IMR-90 (cell line): ENCODE measurements at regions not wholly inside any gene's neighbourhood (a gene's known extent, or its start where the extent isn't known, plus 50 kb on each side); places are given as distances from the start of the nearest gene placed in this dataset.
"Not testable (repeated sequence)": the region's sequence is repeated elsewhere in the genome, so short reads cannot be mapped to it uniquely, and the experiment has no call there.

Experiments used
- ATAC-seq: fragments of 200-7000 bp; cut with Tn5 transposase; 2 replicates; pipeline ENCODE4 v1.9.1; 2020; ENCODE audit warnings: low read depth, mild to moderate bottlenecking, moderate library complexity
- BruUV-seq: library from RNA; stranded (reverse); fragments of 400-500 nt; replicated peaks from 2 replicates; lab custom pipeline; 2021; lab: Mats Ljungman, UMichigan
- CTCF ChIA-PET: fragments of 300-600 bp; formaldehyde crosslinking; extraction: SDS; loops from one replicate; lab custom pipeline; 2021; ENCODE audit warnings: antibody characterized with exemption; lab: Yijun Ruan, JAX
- POLR2A ChIA-PET: fragments of 300-600 bp; sonication (Branson Sonifier 250); formaldehyde crosslinking; loops from one replicate; lab custom pipeline; 2022; ENCODE audit warnings: antibody characterized with exemption; ENCODE audit not compliant: unreplicated experiment; lab: Charles Lee
- DNase-seq: peaks from one replicate; pipeline ENCODE4 v3.0.0; 2013
- H2AFZ ChIP-seq: replicated peaks from 2 replicates; pipeline ENCODE3; 2013; ENCODE audit warnings: low read length, mild to moderate bottlenecking; ENCODE audit not compliant: poor library complexity
- H2AK5ac ChIP-seq: 2 replicates; pipeline ENCODE4 v1.6.1; 2013; ENCODE audit warnings: low read depth, low read length, inconsistent platforms
- H2AK9ac ChIP-seq: replicated peaks from 2 replicates; pipeline ENCODE3; 2013; ENCODE audit warnings: mild to moderate bottlenecking, low read depth, low read length, moderate library complexity; ENCODE audit not compliant: poor library complexity
- H2BK120ac ChIP-seq: 2 replicates; pipeline ENCODE4 v1.6.1; 2013; ENCODE audit warnings: low read depth, low read length, inconsistent platforms
- H2BK15ac ChIP-seq: 3 replicates; pipeline ENCODE4 v1.6.1; 2013; ENCODE audit warnings: low read depth, low read length, inconsistent platforms
- H2BK20ac ChIP-seq: 2 replicates; pipeline ENCODE4 v1.6.1; 2013; ENCODE audit warnings: low read depth, mild to moderate bottlenecking, inconsistent platforms, low read length, moderate library complexity
- H2BK5ac ChIP-seq: 2 replicates; pipeline ENCODE4 v1.6.1; 2013; ENCODE audit warnings: mild to moderate bottlenecking, low read depth, low read length, inconsistent platforms; ENCODE audit not compliant: poor library complexity, severe bottlenecking
- H3K14ac ChIP-seq: replicated peaks from 2 replicates; pipeline ENCODE4 v1.6.1; 2013; ENCODE audit warnings: low read depth, low read length, inconsistent platforms
- H3K18ac ChIP-seq: 2 replicates; pipeline ENCODE4 v1.6.1; 2013; ENCODE audit warnings: low read depth, low read length, control low read depth
- H3K23ac ChIP-seq: 2 replicates; pipeline ENCODE4 v1.6.1; 2013; ENCODE audit warnings: low read depth, low read length, inconsistent platforms
- H3K27ac ChIP-seq: 2 replicates; pipeline ENCODE4 v1.5.1; 2013; ENCODE audit warnings: mild to moderate bottlenecking, control low read depth, low read length; ENCODE audit not compliant: insufficient read depth
- H3K27me3 ChIP-seq: 2 replicates; pipeline ENCODE4 v1.6.1; 2013; ENCODE audit warnings: low read length; ENCODE audit not compliant: control insufficient read depth, insufficient read depth
- H3K36me3 ChIP-seq: 2 replicates; pipeline ENCODE4 v1.6.1; 2013; ENCODE audit warnings: low read length, mixed read lengths; ENCODE audit not compliant: control insufficient read depth, insufficient read depth
- H3K4ac ChIP-seq: 2 replicates; pipeline ENCODE4 v1.6.1; 2013; ENCODE audit warnings: low read depth, low read length, inconsistent platforms
- H3K4me1 ChIP-seq: 2 replicates; pipeline ENCODE4 v1.6.1; 2013; ENCODE audit warnings: low read length, mixed read lengths; ENCODE audit not compliant: control insufficient read depth, insufficient read depth
- H3K4me2 ChIP-seq: 2 replicates; pipeline ENCODE4 v1.6.1; 2013; ENCODE audit warnings: low read depth, mild to moderate bottlenecking, control low read depth, low read length, moderate library complexity
- H3K4me3 ChIP-seq: 2 replicates; pipeline ENCODE4 v1.5.1; 2013; ENCODE audit warnings: low read depth, mild to moderate bottlenecking, control low read depth, low read length, moderate library complexity; ENCODE audit not compliant: insufficient read depth
- H3K56ac ChIP-seq: 2 replicates; pipeline ENCODE4 v1.6.1; 2013; ENCODE audit warnings: low read length, inconsistent platforms; ENCODE audit not compliant: insufficient read depth; ENCODE audit errors: extremely low read depth
- H3K79me1 ChIP-seq, 2 experiments: 2 replicates each; pipeline ENCODE4 v1.6.1; 2013; ENCODE audit warnings: low read length in 2 of 2, inconsistent platforms in 1 of 2, low read depth in 1 of 2
- H3K9ac ChIP-seq: 2 replicates; pipeline ENCODE4 v1.6.1; 2013; ENCODE audit warnings: low read depth, low read length, control low read depth
- H3K9me1 ChIP-seq: 2 replicates; pipeline ENCODE4 v1.6.1; 2013; ENCODE audit warnings: low read length, inconsistent platforms; ENCODE audit not compliant: insufficient read depth
- H3K9me3 ChIP-seq: 2 replicates; pipeline ENCODE4 v1.6.1; 2013; ENCODE audit warnings: low read length; ENCODE audit not compliant: control insufficient read depth, insufficient read depth
- H4K20me1 ChIP-seq: 2 replicates; pipeline ENCODE4 v1.6.1; 2013; ENCODE audit warnings: low read length, inconsistent platforms; ENCODE audit not compliant: insufficient read depth
- H4K5ac ChIP-seq: 2 replicates; pipeline ENCODE4 v1.6.1; 2013; ENCODE audit warnings: mild to moderate bottlenecking, low read depth, low read length, control low read depth
- H4K8ac ChIP-seq, 2 experiments: 2 replicates each; pipeline ENCODE4 v1.6.1; 2013; ENCODE audit warnings: low read depth in 2 of 2, low read length in 2 of 2, control low read depth in 1 of 2, inconsistent platforms in 1 of 2
- H4K91ac ChIP-seq: 2 replicates; pipeline ENCODE4 v1.6.1; 2013; ENCODE audit warnings: low read depth, low read length, inconsistent platforms; ENCODE audit not compliant: insufficient read depth
- BHLHE40 ChIP-seq: fragments of 150-350 bp; IDR thresholded peaks from 2 replicates; pipeline ENCODE4 v1.6.1; 2016; ENCODE audit warnings: mild to moderate bottlenecking, low read depth, low read length
- CHD1 ChIP-seq: IDR thresholded peaks from 2 replicates; pipeline ENCODE4 v1.6.1; 2012; ENCODE audit warnings: low read depth, low read length, improper control_type of control experiment
- MXI1 ChIP-seq: IDR thresholded peaks from 2 replicates; pipeline ENCODE4 v1.6.1; 2012; ENCODE audit warnings: low read depth, mild to moderate bottlenecking, low read length, moderate library complexity, borderline replicate concordance
- NFE2L2 ChIP-seq: fragments of 150-350 bp; IDR thresholded peaks from 2 replicates; pipeline ENCODE4 v1.6.1; 2016; ENCODE audit warnings: low read depth, mild to moderate bottlenecking, low read length
- RCOR1 ChIP-seq: IDR thresholded peaks from 2 replicates; pipeline ENCODE4 v1.6.1; 2012; ENCODE audit warnings: mild to moderate bottlenecking, low read length, improper control_type of control experiment; ENCODE audit not compliant: insufficient replicate concordance
- RFX5 ChIP-seq: IDR thresholded peaks from 2 replicates; pipeline ENCODE4 v1.8.0; 2012; ENCODE audit warnings: low read depth, mild to moderate bottlenecking, low read length, moderate library complexity
- WGBS, 2 experiments: methylation state at CpG; one replicate each; pipeline versions ENCODE4 v1.1.5 to v1.1.7; 2013; ENCODE audit warnings: missing lambda C conversion rate in 2 of 2; ENCODE audit not compliant: insufficient read length in 1 of 2; ENCODE audit errors: extremely low coverage in 2 of 2; 5-methylcytosine and 5-hydroxymethylcytosine counted together
- dilution Hi-C: fragments of 300-500 bp; cut with HindIII; formaldehyde crosslinking; loops from one replicate; pipeline ENCODE4 v1.14.3; 2018; ENCODE audit warnings: low sequenced_read_pairs; ENCODE audit not compliant: unreplicated experiment
- in situ Hi-C: fragments of 300-500 bp; cut with MboI; formaldehyde crosslinking; loops from 3 replicates; pipeline ENCODE4 v1.14.3; 2019; ENCODE audit warnings: low sequenced_read_pairs, inconsistent platforms, mixed read lengths
- intact Hi-C: fragments of 100-400 bp; cut with micrococcal nuclease; formaldehyde crosslinking; loops from 2 replicates; pipeline ENCODE4 v1.10.0; 2022

GRCh38 chr2:37730037-37730818, 58.8 kb upstream of the CDC42EP3 start:
- POLR2A ChIA-PET, result no interaction called here
- Histone ChIP-seq H4K5ac (no peak overlapping the region; the same call in 1 of the 2 replicates), H2BK15ac (no peak overlapping the region), H2BK120ac (no peak overlapping the region), H3K23ac (no peak overlapping the region), H3K9me1 (no peaks in the 10 kb centered on the region), H2AFZ (no peak overlapping the region), H4K20me1 (no peaks in the 10 kb centered on the region), H3K14ac (no peak overlapping the region), H3K36me3 (no peaks in the 10 kb centered on the region), H2AK5ac (no peak overlapping the region), H3K18ac (no peak overlapping the region), H3K27me3 (no peaks in the 10 kb centered on the region), H3K56ac (no peak overlapping the region), H2BK5ac (no peak overlapping the region), H4K91ac (no peak overlapping the region), H3K27ac (no peak overlapping the region), H2AK9ac (no peak overlapping the region), H3K4me1 (peaks cover 4% of the 10 kb centered on the region; the same call in 1 of the 2 replicates), H3K9me3 (no peaks in the 10 kb centered on the region), H3K4me3 (no peak overlapping the region), H4K8ac (no peak overlapping the region), H3K9ac (no peak overlapping the region), H3K4me2 (no peak overlapping the region), H3K4ac (no peak overlapping the region), H2BK20ac (no peak overlapping the region), H3K79me1 (no peaks in the 10 kb centered on the region)
- no peak for TF ChIP-seq CHD1
- TF ChIP-seq RFX5, result no peak
- TF ChIP-seq RCOR1, result no peak
- no peak for TF ChIP-seq NFE2L2
- TF ChIP-seq MXI1, result no peak
- no peak for TF ChIP-seq BHLHE40
- no CpG with 5 or more reads among the region's 1 CpG for WGBS, 2 experiments
- CTCF ChIA-PET, result no interaction called here
- DNase-seq (no peak), ATAC-seq (no peak)
- dilution Hi-C loops (no loop called here), in situ Hi-C loops (no loop called here), intact Hi-C loops (no loop called here)
- BruUV-seq, result no TSS peak

GRCh38 chr2:37732412-37732811, 61.0 kb upstream of the CDC42EP3 start:
- H3K27me3 ChIP-seq, H3K56ac ChIP-seq, H3K36me3 ChIP-seq, in situ Hi-C loops, H3K9ac ChIP-seq, H2BK15ac ChIP-seq, H2BK20ac ChIP-seq, H3K4me1 ChIP-seq, ATAC-seq, BruUV-seq, DNase-seq, H4K8ac ChIP-seq, H3K9me1 ChIP-seq, H2BK5ac ChIP-seq, H3K79me1 ChIP-seq, H2AFZ ChIP-seq, H2BK120ac ChIP-seq, dilution Hi-C loops, H3K18ac ChIP-seq, POLR2A ChIA-PET, H4K91ac ChIP-seq, H3K14ac ChIP-seq, H4K5ac ChIP-seq, H4K20me1 ChIP-seq, H2AK5ac ChIP-seq, H3K23ac ChIP-seq, intact Hi-C loops, H2AK9ac ChIP-seq, H3K27ac ChIP-seq, CTCF ChIA-PET, H3K9me3 ChIP-seq, H3K4me2 ChIP-seq, H3K4me3 ChIP-seq, H3K4ac ChIP-seq: not testable (repeated sequence)
